Testis (tissue), 2 donors: ENCODE measurements at regions not wholly inside any gene's neighbourhood (a gene's known extent, or its start where the extent isn't known, plus 50 kb on each side); places are given as distances from the start of the nearest gene placed in this dataset.

Source experiments
- DNase-seq: peaks from one replicate; pipeline ENCODE4 v3.0.0-alpha.2; 2019
- H3K27ac ChIP-seq, 2 donors: fragments of 200-600 bp; sonication (generic); one replicate each; pipeline ENCODE4 v1.5.1; 2019
- H3K27me3 ChIP-seq: fragments of 200-600 bp; sonication (generic); one replicate; pipeline ENCODE4 v1.5.1; 2019
- H3K36me3 ChIP-seq: fragments of 200-600 bp; sonication (generic); one replicate; pipeline ENCODE4 v1.5.1; 2017; ENCODE audit warnings: low read depth; ENCODE audit errors: missing control alignments
- H3K4me1 ChIP-seq: fragments of 200-600 bp; sonication (generic); one replicate; pipeline ENCODE4 v1.5.1; 2019
- H3K4me3 ChIP-seq, 2 donors: fragments of 200-600 bp; sonication (generic); one replicate each; pipeline ENCODE4 v1.5.1; 2017 to 2019
- H3K9me3 ChIP-seq: fragments of 200-600 bp; sonication (generic); one replicate; pipeline ENCODE4 v1.5.1; 2017
- POLR2A ChIP-seq: fragments of 450-650 bp; IDR thresholded peaks from one replicate; pipeline ENCODE4 v1.6.1; 2017; ENCODE audit warnings: antibody characterized with exemption, mild to moderate bottlenecking, moderate library complexity
- whole genome bisulfite sequencing, 2 donors: methylation state at CpG; one replicate each; pipeline ENCODE4 v1.1.5; 2018; 5-methylcytosine and 5-hydroxymethylcytosine counted together
- intact Hi-C: fragments of 100-400 bp; cut with DNase I; formaldehyde crosslinking; loops from one replicate; pipeline ENCODE4 v1.15.1; 2023; ENCODE audit warnings: low total_unique reads
- TF ChIP-seq, protein P1 (sequence below), 3 experiments: fragments of 450-650 bp in 2 of 3; fragments of 200-600 bp in 1 of 3; sonication (generic) in 1 of 3; IDR thresholded peaks; one replicate each; pipeline ENCODE4 v1.5.1; 2016 to 2019; ENCODE audit warnings: antibody characterized with exemption in 3 of 3, mild to moderate bottlenecking in 2 of 3, moderate library complexity in 1 of 3

DNA sequence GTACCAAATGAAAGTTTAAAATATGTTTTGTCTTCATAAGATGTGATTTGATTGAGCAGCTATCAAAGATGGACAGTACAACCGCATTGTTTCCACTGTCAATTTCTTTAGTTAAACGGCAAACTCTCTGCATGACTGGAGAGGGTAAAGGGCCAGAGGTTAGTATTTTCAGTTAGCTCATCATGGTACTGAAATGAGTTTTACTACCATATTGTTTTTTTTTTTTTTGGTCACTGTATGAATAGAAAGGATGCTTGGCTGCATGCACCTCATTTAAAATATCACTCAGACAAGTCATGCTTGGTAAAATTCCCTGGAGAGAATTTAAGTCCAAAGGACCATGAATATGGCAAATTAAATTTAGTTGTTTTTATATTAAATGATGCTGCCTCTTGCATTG lies 942.1 kb upstream of the SPRY2 start:
- no peak for DNase-seq
- 92 to 93% methylated on average over 2 of the region's 2 CpGs for WGBS, 2 donors
- Histone ChIP-seq H3K27ac (no peak overlapping the region), H3K27me3 (no peaks in the 10 kb centered on the region), H3K4me1 (no peaks in the 10 kb centered on the region), H3K9me3 (no peaks in the 10 kb centered on the region), H3K36me3 (no peaks in the 10 kb centered on the region), H3K4me3 (no peak overlapping the region)
- no peak for TF ChIP-seq POLR2A
- TF ChIP-seq, protein P1, sequence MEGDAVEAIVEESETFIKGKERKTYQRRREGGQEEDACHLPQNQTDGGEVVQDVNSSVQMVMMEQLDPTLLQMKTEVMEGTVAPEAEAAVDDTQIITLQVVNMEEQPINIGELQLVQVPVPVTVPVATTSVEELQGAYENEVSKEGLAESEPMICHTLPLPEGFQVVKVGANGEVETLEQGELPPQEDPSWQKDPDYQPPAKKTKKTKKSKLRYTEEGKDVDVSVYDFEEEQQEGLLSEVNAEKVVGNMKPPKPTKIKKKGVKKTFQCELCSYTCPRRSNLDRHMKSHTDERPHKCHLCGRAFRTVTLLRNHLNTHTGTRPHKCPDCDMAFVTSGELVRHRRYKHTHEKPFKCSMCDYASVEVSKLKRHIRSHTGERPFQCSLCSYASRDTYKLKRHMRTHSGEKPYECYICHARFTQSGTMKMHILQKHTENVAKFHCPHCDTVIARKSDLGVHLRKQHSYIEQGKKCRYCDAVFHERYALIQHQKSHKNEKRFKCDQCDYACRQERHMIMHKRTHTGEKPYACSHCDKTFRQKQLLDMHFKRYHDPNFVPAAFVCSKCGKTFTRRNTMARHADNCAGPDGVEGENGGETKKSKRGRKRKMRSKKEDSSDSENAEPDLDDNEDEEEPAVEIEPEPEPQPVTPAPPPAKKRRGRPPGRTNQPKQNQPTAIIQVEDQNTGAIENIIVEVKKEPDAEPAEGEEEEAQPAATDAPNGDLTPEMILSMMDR (IDR thresholded peaks at IDR 0.05), result no peak
- intact Hi-C loops, result no loop called here

DNA sequence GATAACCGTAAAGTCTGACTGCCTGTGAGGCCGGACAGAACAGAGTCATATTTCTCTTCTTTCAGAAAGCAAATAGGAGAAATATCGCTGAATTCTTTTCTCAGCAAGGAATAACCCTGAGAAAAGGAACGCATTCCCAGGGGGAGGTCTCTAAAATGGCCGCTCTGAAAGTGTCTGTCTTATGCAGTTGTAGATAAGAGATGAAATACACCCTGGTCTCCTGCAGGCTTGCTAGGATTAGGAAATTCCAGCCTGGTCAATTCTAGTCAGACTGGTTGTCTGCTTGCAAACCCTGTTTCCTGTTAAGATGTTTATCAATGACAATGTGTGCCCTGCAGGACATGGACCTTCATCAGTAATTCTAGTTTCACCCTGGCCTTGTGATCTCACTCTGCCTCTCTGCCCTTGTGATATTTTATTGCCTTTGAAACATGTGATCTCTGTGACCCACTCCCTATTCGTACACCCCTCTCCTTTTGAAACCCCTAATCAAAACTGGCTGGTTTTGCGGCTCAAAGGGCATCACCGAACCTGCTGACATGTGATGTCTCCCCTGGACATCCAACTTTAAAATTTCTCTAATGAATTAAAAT lies 934.8 kb upstream of the SPRY2 start:
- intact Hi-C loops, result no loop called here
- no peaks in the 10 kb centered on the region for H3K27me3 ChIP-seq
- no peak overlapping the region for H3K27ac ChIP-seq
- no peaks in the 10 kb centered on the region for H3K36me3 ChIP-seq
- TF ChIP-seq, protein P1 (IDR thresholded peaks at IDR 0.05), result no peak
- TF ChIP-seq POLR2A, result no peak
- whole genome bisulfite sequencing, 2 donors, result 83 to 86% methylated on average over 8 of the region's 8 CpGs
- no peak overlapping the region for H3K4me3 ChIP-seq
- H3K4me1 ChIP-seq, result no peaks in the 10 kb centered on the region
- no peaks in the 10 kb centered on the region for H3K9me3 ChIP-seq
- no peak for DNase-seq

DNA sequence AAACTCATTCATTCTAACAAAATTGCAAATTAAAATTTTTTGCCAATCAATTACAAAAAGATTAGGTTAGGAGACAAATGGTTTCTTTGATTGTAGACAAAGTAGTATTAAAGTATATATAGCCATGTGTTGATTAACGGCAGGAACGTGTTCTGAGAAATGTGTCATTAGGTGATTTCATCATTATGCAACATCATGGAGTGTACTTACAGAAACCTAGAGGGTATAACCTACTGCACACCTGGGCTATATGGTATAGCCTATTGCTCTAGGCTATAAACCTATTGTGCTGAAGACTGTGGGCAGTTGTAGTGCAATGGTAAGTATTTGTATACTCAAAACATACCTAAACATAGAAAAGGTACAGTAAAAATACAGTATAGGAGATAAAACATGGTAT lies 906.8 kb upstream of the SPRY2 start:
- 88 to 93% methylated on average over 2 of the region's 2 CpGs for WGBS, 2 donors
- H3K27ac ChIP-seq, result no peak overlapping the region
- no peaks in the 10 kb centered on the region for H3K9me3 ChIP-seq
- intact Hi-C loops, result no loop called here
- no peaks in the 10 kb centered on the region for H3K4me1 ChIP-seq
- DNase-seq, result no peak
- no peaks in the 10 kb centered on the region for H3K27me3 ChIP-seq
- no peak overlapping the region for H3K4me3 ChIP-seq
- H3K36me3 ChIP-seq, result no peaks in the 10 kb centered on the region
- TF ChIP-seq, protein P1 (IDR thresholded peaks at IDR 0.05), result no peak
- TF ChIP-seq POLR2A, result no peak

DNA sequence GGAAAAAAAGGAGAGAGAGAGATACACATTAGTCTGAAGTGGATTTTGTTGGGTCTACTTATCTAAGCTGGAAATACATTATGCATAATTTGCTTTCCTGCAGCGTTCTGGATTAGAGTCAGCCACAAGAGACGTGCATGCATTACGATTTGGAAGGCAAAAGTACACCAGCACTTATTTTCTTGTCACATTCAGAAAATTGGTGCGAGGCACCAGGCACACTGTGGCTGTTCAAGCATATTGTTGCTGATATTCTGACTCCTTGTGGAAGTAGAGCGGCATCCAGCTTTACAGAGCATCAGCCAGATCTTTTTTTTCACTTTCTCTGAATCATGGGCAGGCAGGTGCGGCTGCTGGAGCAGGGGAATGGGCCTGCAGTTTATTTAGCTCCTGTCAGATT lies 905.6 kb upstream of the SPRY2 start:
- intact Hi-C loops, result no loop called here
- no peak overlapping the region for H3K27ac ChIP-seq
- H3K36me3 ChIP-seq, result no peaks in the 10 kb centered on the region
- H3K4me3 ChIP-seq, result no peak overlapping the region
- no peaks in the 10 kb centered on the region for H3K27me3 ChIP-seq
- TF ChIP-seq, protein P1 (IDR thresholded peaks at IDR 0.05), result no peak
- TF ChIP-seq POLR2A, result no peak
- no peaks in the 10 kb centered on the region for H3K9me3 ChIP-seq
- no peak for DNase-seq
- H3K4me1 ChIP-seq, result no peaks in the 10 kb centered on the region
- 89 to 95% methylated on average over 6 of the region's 6 CpGs for WGBS, 2 donors

DNA sequence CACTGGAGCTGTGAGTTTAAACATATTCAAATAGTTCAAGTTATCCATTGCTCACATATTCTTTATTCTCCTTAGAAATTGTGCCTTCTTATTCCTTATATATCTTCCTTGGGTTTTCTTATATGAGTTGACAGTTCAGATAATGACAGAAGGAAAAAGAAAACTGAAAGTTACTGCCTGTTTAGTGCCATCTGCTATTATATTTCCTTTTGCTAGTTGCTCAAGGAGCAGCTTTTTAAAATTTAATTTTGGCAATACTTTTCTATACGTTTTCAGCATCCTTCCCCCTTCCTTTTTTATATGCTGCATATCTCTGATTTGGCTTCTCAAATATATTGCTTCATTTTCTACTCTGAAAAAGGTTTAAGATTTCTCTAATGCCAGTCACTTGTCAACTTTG lies 903.1 kb upstream of the SPRY2 start:
- Histone ChIP-seq H3K36me3 (no peaks in the 10 kb centered on the region), H3K4me1 (no peaks in the 10 kb centered on the region), H3K27me3 (no peaks in the 10 kb centered on the region), H3K9me3 (no peaks in the 10 kb centered on the region), H3K4me3 (no peak overlapping the region), H3K27ac (no peak overlapping the region)
- intact Hi-C loops, result no loop called here
- 62 to 74% methylated on average over 1 of the region's 1 CpG for WGBS, 2 donors
- TF ChIP-seq, protein P1 (IDR thresholded peaks at IDR 0.05), result no peak
- TF ChIP-seq POLR2A, result no peak
- DNase-seq, result no peak
